IMR-90 (cell line): ENCODE measurements at regions not wholly inside any gene's neighbourhood (a gene's known extent, or its start where the extent isn't known, plus 50 kb on each side); places are given as distances from the start of the nearest gene placed in this dataset.

Experiments
- ATAC-seq: fragments of 200-7000 bp; cut with Tn5 transposase; 2 replicates; pipeline ENCODE4 v1.9.1; 2020; ENCODE audit warnings: low read depth, mild to moderate bottlenecking, moderate library complexity
- BruUV-seq: library from RNA; stranded (reverse); fragments of 400-500 nt; replicated peaks from 2 replicates; lab custom pipeline; 2021; lab: Mats Ljungman, UMichigan
- CTCF ChIA-PET: fragments of 300-600 bp; formaldehyde crosslinking; extraction: SDS; loops from one replicate; lab custom pipeline; 2021; ENCODE audit warnings: antibody characterized with exemption; lab: Yijun Ruan, JAX
- POLR2A ChIA-PET: fragments of 300-600 bp; sonication (Branson Sonifier 250); formaldehyde crosslinking; loops from one replicate; lab custom pipeline; 2022; ENCODE audit warnings: antibody characterized with exemption; ENCODE audit not compliant: unreplicated experiment; lab: Charles Lee
- DNase-seq: peaks from one replicate; pipeline ENCODE4 v3.0.0; 2013
- H2AFZ ChIP-seq: replicated peaks from 2 replicates; pipeline ENCODE3; 2013; ENCODE audit warnings: low read length, mild to moderate bottlenecking; ENCODE audit not compliant: poor library complexity
- H2AK5ac ChIP-seq: 2 replicates; pipeline ENCODE4 v1.6.1; 2013; ENCODE audit warnings: low read depth, low read length, inconsistent platforms
- H2AK9ac ChIP-seq: replicated peaks from 2 replicates; pipeline ENCODE3; 2013; ENCODE audit warnings: mild to moderate bottlenecking, low read depth, low read length, moderate library complexity; ENCODE audit not compliant: poor library complexity
- H2BK120ac ChIP-seq: 2 replicates; pipeline ENCODE4 v1.6.1; 2013; ENCODE audit warnings: low read depth, low read length, inconsistent platforms
- H2BK15ac ChIP-seq: 3 replicates; pipeline ENCODE4 v1.6.1; 2013; ENCODE audit warnings: low read depth, low read length, inconsistent platforms
- H2BK20ac ChIP-seq: 2 replicates; pipeline ENCODE4 v1.6.1; 2013; ENCODE audit warnings: low read depth, mild to moderate bottlenecking, inconsistent platforms, low read length, moderate library complexity
- H2BK5ac ChIP-seq: 2 replicates; pipeline ENCODE4 v1.6.1; 2013; ENCODE audit warnings: mild to moderate bottlenecking, low read depth, low read length, inconsistent platforms; ENCODE audit not compliant: poor library complexity, severe bottlenecking
- H3K14ac ChIP-seq: replicated peaks from 2 replicates; pipeline ENCODE4 v1.6.1; 2013; ENCODE audit warnings: low read depth, low read length, inconsistent platforms
- H3K18ac ChIP-seq: 2 replicates; pipeline ENCODE4 v1.6.1; 2013; ENCODE audit warnings: low read depth, low read length, control low read depth
- H3K23ac ChIP-seq: 2 replicates; pipeline ENCODE4 v1.6.1; 2013; ENCODE audit warnings: low read depth, low read length, inconsistent platforms
- H3K27ac ChIP-seq: 2 replicates; pipeline ENCODE4 v1.5.1; 2013; ENCODE audit warnings: mild to moderate bottlenecking, control low read depth, low read length; ENCODE audit not compliant: insufficient read depth
- H3K27me3 ChIP-seq: 2 replicates; pipeline ENCODE4 v1.6.1; 2013; ENCODE audit warnings: low read length; ENCODE audit not compliant: control insufficient read depth, insufficient read depth
- H3K36me3 ChIP-seq: 2 replicates; pipeline ENCODE4 v1.6.1; 2013; ENCODE audit warnings: low read length, mixed read lengths; ENCODE audit not compliant: control insufficient read depth, insufficient read depth
- H3K4ac ChIP-seq: 2 replicates; pipeline ENCODE4 v1.6.1; 2013; ENCODE audit warnings: low read depth, low read length, inconsistent platforms
- H3K4me1 ChIP-seq: 2 replicates; pipeline ENCODE4 v1.6.1; 2013; ENCODE audit warnings: low read length, mixed read lengths; ENCODE audit not compliant: control insufficient read depth, insufficient read depth
- H3K4me2 ChIP-seq: 2 replicates; pipeline ENCODE4 v1.6.1; 2013; ENCODE audit warnings: low read depth, mild to moderate bottlenecking, control low read depth, low read length, moderate library complexity
- H3K4me3 ChIP-seq: 2 replicates; pipeline ENCODE4 v1.5.1; 2013; ENCODE audit warnings: low read depth, mild to moderate bottlenecking, control low read depth, low read length, moderate library complexity; ENCODE audit not compliant: insufficient read depth
- H3K56ac ChIP-seq: 2 replicates; pipeline ENCODE4 v1.6.1; 2013; ENCODE audit warnings: low read length, inconsistent platforms; ENCODE audit not compliant: insufficient read depth; ENCODE audit errors: extremely low read depth
- H3K79me1 ChIP-seq, 2 experiments: 2 replicates each; pipeline ENCODE4 v1.6.1; 2013; ENCODE audit warnings: low read length in 2 of 2, inconsistent platforms in 1 of 2, low read depth in 1 of 2
- H3K9ac ChIP-seq: 2 replicates; pipeline ENCODE4 v1.6.1; 2013; ENCODE audit warnings: low read depth, low read length, control low read depth
- H3K9me1 ChIP-seq: 2 replicates; pipeline ENCODE4 v1.6.1; 2013; ENCODE audit warnings: low read length, inconsistent platforms; ENCODE audit not compliant: insufficient read depth
- H3K9me3 ChIP-seq: 2 replicates; pipeline ENCODE4 v1.6.1; 2013; ENCODE audit warnings: low read length; ENCODE audit not compliant: control insufficient read depth, insufficient read depth
- H4K20me1 ChIP-seq: 2 replicates; pipeline ENCODE4 v1.6.1; 2013; ENCODE audit warnings: low read length, inconsistent platforms; ENCODE audit not compliant: insufficient read depth
- H4K5ac ChIP-seq: 2 replicates; pipeline ENCODE4 v1.6.1; 2013; ENCODE audit warnings: mild to moderate bottlenecking, low read depth, low read length, control low read depth
- H4K8ac ChIP-seq, 2 experiments: 2 replicates each; pipeline ENCODE4 v1.6.1; 2013; ENCODE audit warnings: low read depth in 2 of 2, low read length in 2 of 2, control low read depth in 1 of 2, inconsistent platforms in 1 of 2
- H4K91ac ChIP-seq: 2 replicates; pipeline ENCODE4 v1.6.1; 2013; ENCODE audit warnings: low read depth, low read length, inconsistent platforms; ENCODE audit not compliant: insufficient read depth
- CEBPB ChIP-seq: IDR thresholded peaks from 2 replicates; pipeline ENCODE4 v1.6.1; 2012; ENCODE audit warnings: low read depth, low read length, improper control_type of control experiment
- RFX5 ChIP-seq: IDR thresholded peaks from 2 replicates; pipeline ENCODE4 v1.8.0; 2012; ENCODE audit warnings: low read depth, mild to moderate bottlenecking, low read length, moderate library complexity
- SMC3 ChIP-seq: fragments of 150-350 bp; IDR thresholded peaks from 2 replicates; pipeline ENCODE4 v1.6.1; 2016; ENCODE audit warnings: low read depth, mild to moderate bottlenecking, antibody characterized with exemption, low read length, moderate library complexity
- WGBS, 2 experiments: methylation state at CpG; one replicate each; pipeline versions ENCODE4 v1.1.5 to v1.1.7; 2013; ENCODE audit warnings: missing lambda C conversion rate in 2 of 2; ENCODE audit not compliant: insufficient read length in 1 of 2; ENCODE audit errors: extremely low coverage in 2 of 2; 5-methylcytosine and 5-hydroxymethylcytosine counted together
- dilution Hi-C: fragments of 300-500 bp; cut with HindIII; formaldehyde crosslinking; loops from one replicate; pipeline ENCODE4 v1.14.3; 2018; ENCODE audit warnings: low sequenced_read_pairs; ENCODE audit not compliant: unreplicated experiment
- in situ Hi-C: fragments of 300-500 bp; cut with MboI; formaldehyde crosslinking; loops from 3 replicates; pipeline ENCODE4 v1.14.3; 2019; ENCODE audit warnings: low sequenced_read_pairs, inconsistent platforms, mixed read lengths
- intact Hi-C: fragments of 100-400 bp; cut with micrococcal nuclease; formaldehyde crosslinking; loops from 2 replicates; pipeline ENCODE4 v1.10.0; 2022
- TF ChIP-seq, protein P1 (sequence below): fragments of 150-350 bp; IDR thresholded peaks from 2 replicates; pipeline ENCODE4 v1.6.1; 2017; ENCODE audit warnings: mild to moderate bottlenecking, antibody characterized with exemption, low read length, low read depth

DNA sequence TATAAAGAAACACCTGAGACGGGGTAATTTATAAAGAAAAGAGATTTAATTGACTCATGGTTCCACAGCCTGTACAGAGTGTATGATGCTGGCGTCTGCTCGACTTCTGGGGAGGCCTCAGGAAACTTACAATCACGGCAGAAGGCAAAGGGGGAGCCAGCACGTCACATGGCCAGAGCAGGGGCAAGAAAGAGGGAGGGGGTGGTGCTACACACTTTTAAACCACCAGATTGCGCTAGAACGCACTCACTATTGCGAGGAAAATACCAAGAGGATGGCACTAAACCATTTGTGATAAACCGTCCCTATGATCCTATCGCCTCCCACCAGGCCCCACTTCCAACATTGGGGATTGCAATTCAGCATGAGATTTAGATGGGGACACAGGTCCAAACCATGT is 79.7 kb upstream of the CARD18 start:
- ChIA-PET CTCF (no interaction called here), POLR2A (no interaction called here)
- Histone ChIP-seq H2BK120ac (no peak overlapping the region), H3K4ac (no peak overlapping the region), H3K4me3 (no peak overlapping the region), H4K8ac (no peak overlapping the region), H3K23ac (no peak overlapping the region), H3K36me3 (no peaks in the 10 kb centered on the region), H3K56ac (no peak overlapping the region), H2BK20ac (no peak overlapping the region), H4K91ac (no peak overlapping the region), H3K4me2 (no peak overlapping the region), H3K9me3 (no peaks in the 10 kb centered on the region; the same call in 1 of the 2 replicates), H3K4me1 (peaks cover under 1% of the 10 kb centered on the region; the same call in 1 of the 2 replicates), H3K27me3 (no peaks in the 10 kb centered on the region), H3K27ac (no peak overlapping the region), H2AK9ac (no peak overlapping the region), H4K5ac (no peak overlapping the region), H4K20me1 (no peaks in the 10 kb centered on the region), H2AFZ (no peak overlapping the region), H3K9me1 (no peaks in the 10 kb centered on the region), H3K14ac (no peak overlapping the region), H2AK5ac (no peak overlapping the region), H2BK5ac (no peak overlapping the region), H2BK15ac (no peak overlapping the region), H3K79me1 (no peaks in the 10 kb centered on the region), H3K18ac (no peak overlapping the region), H3K9ac (no peak overlapping the region)
- in situ Hi-C loops (no loop called here), dilution Hi-C loops (no loop called here), intact Hi-C loops (no loop called here)
- TF ChIP-seq SMC3 (no peak), CEBPB (no peak), RFX5 (no peak)
- TF ChIP-seq, protein P1, sequence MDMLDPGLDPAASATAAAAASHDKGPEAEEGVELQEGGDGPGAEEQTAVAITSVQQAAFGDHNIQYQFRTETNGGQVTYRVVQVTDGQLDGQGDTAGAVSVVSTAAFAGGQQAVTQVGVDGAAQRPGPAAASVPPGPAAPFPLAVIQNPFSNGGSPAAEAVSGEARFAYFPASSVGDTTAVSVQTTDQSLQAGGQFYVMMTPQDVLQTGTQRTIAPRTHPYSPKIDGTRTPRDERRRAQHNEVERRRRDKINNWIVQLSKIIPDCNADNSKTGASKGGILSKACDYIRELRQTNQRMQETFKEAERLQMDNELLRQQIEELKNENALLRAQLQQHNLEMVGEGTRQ: no peak
- ATAC-seq (no peak), DNase-seq (no peak)
- WGBS, 2 experiments: 100% methylated on average over 1 of the region's 10 CpGs; no CpG with 5 or more reads in 1 of the 2 experiments
- no TSS peak for BruUV-seq
